Spleen (tissue), 11 donors: ENCODE measurements at regions not wholly inside any gene's neighbourhood (a gene's known extent, or its start where the extent isn't known, plus 50 kb on each side); places are given as distances from the start of the nearest gene placed in this dataset.

Source experiments
- DNase-seq: peaks from one replicate; pipeline ENCODE4 v3.0.0-alpha.2; 2020
- H3K27ac ChIP-seq, 8 donors: fragments of 200-600 bp; sonication (generic) in 7 of 8; 1 replicate in 4 of 8; 2 replicates in 4 of 8; pipeline versions ENCODE4 v1.5.0 to v1.8.0; 2016 to 2021; ENCODE audit warnings: inconsistent platforms in 4 of 8, mild to moderate bottlenecking in 4 of 8, moderate library complexity in 1 of 8
- H3K27me3 ChIP-seq, 7 donors: fragments of 200-600 bp; sonication (generic) in 6 of 7; replicated peaks in 1 of 7; 1 replicate in 4 of 7; 2 replicates in 3 of 7; pipeline versions ENCODE4 v1.5.0 to v1.8.0; 2016 to 2021; ENCODE audit warnings: inconsistent platforms in 3 of 7, mild to moderate bottlenecking in 1 of 7
- H3K36me3 ChIP-seq, 6 donors: fragments of 200-600 bp; sonication (generic) in 5 of 6; 1 replicate in 4 of 6; 2 replicates in 2 of 6; pipeline versions ENCODE4 v1.5.0 to v1.8.0; 2016 to 2021; ENCODE audit warnings: inconsistent platforms in 2 of 6
- H3K4me1 ChIP-seq, 6 donors: fragments of 200-600 bp; sonication (generic) in 5 of 6; 1 replicate in 3 of 6; 2 replicates in 3 of 6; pipeline versions ENCODE4 v1.5.0 to v1.8.0; 2016 to 2021; ENCODE audit warnings: inconsistent platforms in 3 of 6
- H3K4me3 ChIP-seq, 8 donors: fragments of 200-600 bp; sonication (generic) in 7 of 8; 1 replicate in 4 of 8; 2 replicates in 4 of 8; pipeline versions ENCODE4 v1.5.0 to v1.8.0; 2016 to 2021; ENCODE audit warnings: inconsistent platforms in 4 of 8, mild to moderate bottlenecking in 4 of 8, moderate library complexity in 2 of 8
- H3K9me3 ChIP-seq, 8 donors: fragments of 200-600 bp; sonication (generic) in 7 of 8; 1 replicate in 4 of 8; 2 replicates in 4 of 8; pipeline versions ENCODE4 v1.5.0 to v1.8.0; 2016 to 2021; ENCODE audit warnings: inconsistent platforms in 4 of 8
- CTCF ChIP-seq, 11 experiments: fragments of 200-600 bp in 7 of 11; fragments of 450-650 bp in 4 of 11; sonication (generic) in 4 of 11; IDR thresholded peaks in 8 of 11; conservative IDR thresholded peaks in 3 of 11; 1 replicate in 7 of 11; 2 replicates in 4 of 11; pipeline versions ENCODE4 v1.4.0 to v1.8.0; 2016 to 2021; ENCODE audit warnings: antibody characterized with exemption in 11 of 11, inconsistent platforms in 4 of 11, mild to moderate bottlenecking in 1 of 11
- POLR2A ChIP-seq, 3 donors: fragments of 450-650 bp; IDR thresholded peaks; one replicate each; pipeline ENCODE4 v1.5.1; 2017; ENCODE audit warnings: antibody characterized with exemption in 3 of 3, mild to moderate bottlenecking in 1 of 3
- POLR2AphosphoS5 ChIP-seq, 3 donors: sonication (generic); formaldehyde crosslinking; IDR thresholded peaks; one replicate each; pipeline ENCODE4 v1.5.1; 2017; ENCODE audit warnings: antibody characterized with exemption in 3 of 3
- WGBS, 5 donors: extraction: QIAGEN DNeasy Blood & Tissue Kit in 3 of 5; methylation state at CpG; one replicate each; pipeline versions ENCODE4 v1.1.5 to v1.1.7; 2013 to 2018; 5-methylcytosine and 5-hydroxymethylcytosine counted together
- intact Hi-C: fragments of 100-400 bp; cut with DNase I; formaldehyde crosslinking; loops from one replicate; pipeline ENCODE4 v1.15.0; 2023; ENCODE audit warnings: low total_unique reads
- donor health status: healthy with polysubstance abuse.
- donor health status: DM: no; HTN: no; CAD: no; lungs with moderate emphysema.
- donor health status: DM: no; HTN: no; CAD: no.
- donor health status: Bipolar disorder and iron deficiency.
- donor health status: healthy.
- donor health status: DM: no; HTN: no; CAD: no.
- donor health status: DM: yes; HTN: yes; CAD: no.

GRCh38 chr7:94228223-94228622 lies 166.5 kb upstream of the COL1A2 start:
- Histone ChIP-seq H3K27ac (no peak overlapping the region), H3K4me1 (no peaks in the 10 kb centered on the region), H3K36me3 (no peaks in the 10 kb centered on the region), H3K4me3 (no peak overlapping the region), H3K9me3 (no peaks in the 10 kb centered on the region), H3K27me3 (no peaks in the 10 kb centered on the region)
- intact Hi-C loops: no loop called here
- TF ChIP-seq CTCF (IDR thresholded peaks at IDR 0.05 in 8 of 11, conservative IDR thresholded peaks at IDR 0.05 in 3 of 11): no peak
- TF ChIP-seq POLR2A (IDR thresholded peaks at IDR 0.05): no peak
- TF ChIP-seq POLR2AphosphoS5 (IDR thresholded peaks at IDR 0.05): no peak
- no peak for DNase-seq

GRCh38 chr7:94228678-94229077 lies 166.0 kb upstream of the COL1A2 start:
- Histone ChIP-seq H3K4me1 (no peaks in the 10 kb centered on the region), H3K36me3 (no peaks in the 10 kb centered on the region), H3K27me3 (no peaks in the 10 kb centered on the region), H3K27ac (no peak overlapping the region), H3K4me3 (no peak overlapping the region), H3K9me3 (no peaks in the 10 kb centered on the region)
- no peak for DNase-seq
- TF ChIP-seq POLR2AphosphoS5 (IDR thresholded peaks at IDR 0.05) (no peak), CTCF (IDR thresholded peaks at IDR 0.05 in 8 of 11, conservative IDR thresholded peaks at IDR 0.05 in 3 of 11) (no peak), POLR2A (IDR thresholded peaks at IDR 0.05) (no peak)
- intact Hi-C loops: no loop called here

- H3K36me3 ChIP-seq: no peaks in the 10 kb centered on the region
- intact Hi-C loops: no loop called here
Observed at GRCh38 chr7:94231305-94231704, 163.4 kb upstream of the COL1A2 start.

GRCh38 chr7:94236960-94237359 lies 157.7 kb upstream of the COL1A2 start:
- no peak for DNase-seq
- H3K9me3 ChIP-seq: no peaks in the 10 kb centered on the region
- H3K4me3 ChIP-seq: no peak overlapping the region
- no peaks in the 10 kb centered on the region for H3K27me3 ChIP-seq
- H3K4me1 ChIP-seq: peaks cover 0 to 10% (median 0%) of the 10 kb centered on the region in 6 donors
- H3K36me3 ChIP-seq: no peaks in the 10 kb centered on the region
- WGBS, 5 donors: 75 to 91% (median 84%) methylated on average over 2 of the region's 2 CpGs
- TF ChIP-seq POLR2AphosphoS5 (IDR thresholded peaks at IDR 0.05) (no peak), CTCF (IDR thresholded peaks at IDR 0.05 in 8 of 11, conservative IDR thresholded peaks at IDR 0.05 in 3 of 11) (no peak), POLR2A (IDR thresholded peaks at IDR 0.05) (no peak)
- no peak overlapping the region for H3K27ac ChIP-seq
- intact Hi-C loops: no loop called here

More at GRCh38 chr7:94231305-94231704, 163.4 kb upstream of the COL1A2 start:
- 56 to 85% (median 73%) methylated on average over 2 of the region's 2 CpGs for WGBS, 5 donors
- Histone ChIP-seq H3K4me1 (no peaks in the 10 kb centered on the region), H3K4me3 (no peak overlapping the region), H3K27ac (no peak overlapping the region), H3K9me3 (no peaks in the 10 kb centered on the region), H3K27me3 (no peaks in the 10 kb centered on the region)
- TF ChIP-seq CTCF (IDR thresholded peaks at IDR 0.05 in 8 of 11, conservative IDR thresholded peaks at IDR 0.05 in 3 of 11) (no peak), POLR2A (IDR thresholded peaks at IDR 0.05) (no peak)
- DNase-seq: no peak
